ENCODE measurements at regions not wholly inside any gene's neighbourhood (a gene's known extent, or its start where the extent isn't known, plus 50 kb on each side); places are given as distances from the start of the nearest gene placed in this dataset.

DNA sequence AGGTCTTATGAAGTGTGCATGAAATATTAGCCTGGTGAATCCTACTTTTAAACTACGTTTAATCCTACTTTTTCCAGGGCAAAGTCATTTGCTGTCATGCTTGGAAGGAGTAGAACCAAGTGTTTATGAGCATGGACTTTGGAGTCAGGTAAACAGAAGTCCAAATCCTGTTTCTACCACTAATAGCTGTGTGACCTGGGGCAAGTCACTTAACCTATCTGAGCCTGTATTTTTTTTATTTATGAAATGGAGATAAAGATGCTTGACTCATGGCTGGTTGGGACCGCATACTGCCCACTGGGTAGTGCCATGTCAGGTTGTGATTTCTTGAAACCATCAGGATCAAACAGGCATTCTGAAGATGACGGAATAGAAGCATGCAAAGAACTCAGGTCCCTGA is 249.6 kb downstream of the BAMBI start:
- no peaks in the 10 kb centered on the region for H3K4me1 ChIP-seq (ENCODE audit: low read length)
- H3K27me3 ChIP-seq (replicated peaks; ENCODE audit: insufficient read depth, low read length) = no peaks in the 10 kb centered on the region
- no peak overlapping the region for H2AFZ ChIP-seq (ENCODE audit: low read length)
- no peak overlapping the region for H3K4me3 ChIP-seq (ENCODE audit: low read length)
- H3K9ac ChIP-seq (ENCODE audit: low read length) = no peak overlapping the region
- H3K9me3 ChIP-seq (replicated peaks; ENCODE audit: insufficient read depth, low read length) = no peaks in the 10 kb centered on the region
- no peaks in the 10 kb centered on the region for H3K36me3 ChIP-seq (replicated peaks; ENCODE audit: insufficient read depth, low read length)
- no peak overlapping the region for H3K27ac ChIP-seq (ENCODE audit: low read length)
- TF ChIP-seq, protein P1, sequence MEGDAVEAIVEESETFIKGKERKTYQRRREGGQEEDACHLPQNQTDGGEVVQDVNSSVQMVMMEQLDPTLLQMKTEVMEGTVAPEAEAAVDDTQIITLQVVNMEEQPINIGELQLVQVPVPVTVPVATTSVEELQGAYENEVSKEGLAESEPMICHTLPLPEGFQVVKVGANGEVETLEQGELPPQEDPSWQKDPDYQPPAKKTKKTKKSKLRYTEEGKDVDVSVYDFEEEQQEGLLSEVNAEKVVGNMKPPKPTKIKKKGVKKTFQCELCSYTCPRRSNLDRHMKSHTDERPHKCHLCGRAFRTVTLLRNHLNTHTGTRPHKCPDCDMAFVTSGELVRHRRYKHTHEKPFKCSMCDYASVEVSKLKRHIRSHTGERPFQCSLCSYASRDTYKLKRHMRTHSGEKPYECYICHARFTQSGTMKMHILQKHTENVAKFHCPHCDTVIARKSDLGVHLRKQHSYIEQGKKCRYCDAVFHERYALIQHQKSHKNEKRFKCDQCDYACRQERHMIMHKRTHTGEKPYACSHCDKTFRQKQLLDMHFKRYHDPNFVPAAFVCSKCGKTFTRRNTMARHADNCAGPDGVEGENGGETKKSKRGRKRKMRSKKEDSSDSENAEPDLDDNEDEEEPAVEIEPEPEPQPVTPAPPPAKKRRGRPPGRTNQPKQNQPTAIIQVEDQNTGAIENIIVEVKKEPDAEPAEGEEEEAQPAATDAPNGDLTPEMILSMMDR (IDR thresholded peaks at IDR 0.05; ENCODE audit: low read length) = no peak
- TF ChIP-seq EZH2 (optimal IDR thresholded peaks at IDR 0.05; ENCODE audit: low read depth, low read length) (no peak), EZH2phosphoT487 (IDR thresholded peaks at IDR 0.05; ENCODE audit: low read length) (no peak)
- H3K79me2 ChIP-seq (ENCODE audit: low read length) = no peaks in the 10 kb centered on the region
- H3K9me2 ChIP-seq (replicated peaks; ENCODE audit: insufficient read depth, low read length) = no peaks in the 10 kb centered on the region
- H3K4me2 ChIP-seq (ENCODE audit: low read depth, low read length) = no peak overlapping the region
- no peaks in the 10 kb centered on the region for H3F3A ChIP-seq (ENCODE audit: insufficient read depth, low read length)
- H4K20me1 ChIP-seq (ENCODE audit: insufficient read depth, low read length) = no peaks in the 10 kb centered on the region
- DNase-seq = no peak

DNA sequence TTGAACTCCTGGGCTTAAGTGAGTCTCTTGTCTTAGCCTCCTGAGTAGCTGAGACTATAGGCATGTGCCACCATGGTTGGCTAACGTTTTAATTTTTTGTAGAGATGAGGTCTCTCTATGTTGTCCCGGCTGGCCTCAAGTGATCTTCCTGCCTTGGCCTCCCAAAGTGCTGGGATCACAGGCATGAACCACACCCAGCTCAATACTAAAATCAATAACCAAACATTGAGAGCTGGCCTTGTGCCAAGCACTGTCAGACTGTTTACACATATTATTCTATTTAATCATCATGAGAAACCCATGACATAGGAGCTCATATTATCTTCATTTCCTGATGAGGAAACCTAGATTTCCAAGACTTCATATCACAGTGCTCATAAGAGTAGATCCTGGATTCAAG is 251.2 kb downstream of the BAMBI start:
- Histone ChIP-seq H2AFZ (ENCODE audit: low read length) (no peak overlapping the region), H3K27ac (ENCODE audit: low read length) (no peak overlapping the region), H3K27me3 (replicated peaks; ENCODE audit: insufficient read depth, low read length) (no peaks in the 10 kb centered on the region), H3F3A (ENCODE audit: insufficient read depth, low read length) (no peaks in the 10 kb centered on the region), H3K4me3 (ENCODE audit: low read length) (no peak overlapping the region), H3K36me3 (replicated peaks; ENCODE audit: insufficient read depth, low read length) (no peaks in the 10 kb centered on the region), H4K20me1 (ENCODE audit: insufficient read depth, low read length) (no peaks in the 10 kb centered on the region), H3K9me3 (replicated peaks; ENCODE audit: insufficient read depth, low read length) (no peaks in the 10 kb centered on the region), H3K79me2 (ENCODE audit: low read length) (no peaks in the 10 kb centered on the region), H3K9ac (ENCODE audit: low read length) (no peak overlapping the region), H3K4me2 (ENCODE audit: low read depth, low read length) (no peak overlapping the region), H3K9me2 (replicated peaks; ENCODE audit: insufficient read depth, low read length) (no peaks in the 10 kb centered on the region), H3K4me1 (ENCODE audit: low read length) (no peaks in the 10 kb centered on the region)
- no peak for DNase-seq
- TF ChIP-seq, protein P1 (IDR thresholded peaks at IDR 0.05; ENCODE audit: low read length) = no peak

DNA sequence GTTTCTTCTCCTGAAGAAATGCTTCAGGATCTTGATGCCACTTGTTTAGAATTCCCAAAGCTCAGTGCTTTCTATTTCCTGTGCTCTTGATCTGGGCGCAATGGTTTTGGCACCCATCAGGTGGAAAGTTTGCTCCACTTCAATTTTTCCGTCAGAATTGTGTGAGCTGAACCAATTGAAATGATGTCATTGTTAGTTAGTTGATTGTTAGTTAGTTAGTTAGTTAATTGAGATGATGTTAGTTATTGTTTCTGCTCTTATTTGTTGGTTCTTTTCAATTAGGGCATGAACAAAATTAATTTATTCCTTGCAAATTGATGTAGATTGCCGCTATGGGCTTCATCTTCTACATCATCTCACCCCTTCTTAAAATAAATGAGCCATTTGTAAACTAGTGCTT is 252.6 kb downstream of the BAMBI start:
- Histone ChIP-seq H3K4me1 (ENCODE audit: low read length) (no peaks in the 10 kb centered on the region), H2AFZ (ENCODE audit: low read length) (no peak overlapping the region), H3K9me3 (replicated peaks; ENCODE audit: insufficient read depth, low read length) (no peaks in the 10 kb centered on the region), H3F3A (ENCODE audit: insufficient read depth, low read length) (no peaks in the 10 kb centered on the region), H3K27ac (ENCODE audit: low read length) (no peak overlapping the region), H4K20me1 (ENCODE audit: insufficient read depth, low read length) (no peaks in the 10 kb centered on the region), H3K79me2 (ENCODE audit: low read length) (no peaks in the 10 kb centered on the region), H3K27me3 (replicated peaks; ENCODE audit: insufficient read depth, low read length) (no peaks in the 10 kb centered on the region), H3K4me2 (ENCODE audit: low read depth, low read length) (no peak overlapping the region), H3K36me3 (replicated peaks; ENCODE audit: insufficient read depth, low read length) (no peaks in the 10 kb centered on the region), H3K9ac (ENCODE audit: low read length) (no peak overlapping the region), H3K4me3 (ENCODE audit: low read length) (no peak overlapping the region), H3K9me2 (replicated peaks; ENCODE audit: insufficient read depth, low read length) (no peaks in the 10 kb centered on the region)
- TF ChIP-seq EZH2phosphoT487 (IDR thresholded peaks at IDR 0.05; ENCODE audit: low read length) (no peak), EZH2 (optimal IDR thresholded peaks at IDR 0.05; ENCODE audit: low read depth, low read length) (no peak)
- TF ChIP-seq, protein P1 (IDR thresholded peaks at IDR 0.05; ENCODE audit: low read length) = no peak
- DNase-seq = no peak
